AG09309 (cell line): ENCODE measurements at regions not wholly inside any gene's neighbourhood (a gene's known extent, or its start where the extent isn't known, plus 50 kb on each side); places are given as distances from the start of the nearest gene placed in this dataset.
"Not testable (repeated sequence)": the region's sequence is repeated elsewhere in the genome, so short reads cannot be mapped to it uniquely, and the experiment has no call there.

Experiments used
- DNase-seq: peaks from one replicate; pipeline ENCODE4 v3.0.0-alpha.2; 2010; ENCODE audit warnings: low read depth
- H3K4me3 ChIP-seq: 2 replicates; pipeline ENCODE4 v1.5.1; 2011; ENCODE audit warnings: mild to moderate bottlenecking, low read depth, low read length, moderate library complexity; ENCODE audit not compliant: control insufficient read depth
- TF ChIP-seq, protein P1 (sequence below): IDR thresholded peaks from 2 replicates; pipeline ENCODE4 v1.5.1; 2011; ENCODE audit warnings: mild to moderate bottlenecking, low read depth, low read length, inconsistent platforms; ENCODE audit not compliant: insufficient read depth, control insufficient read depth; ENCODE audit errors: missing control alignments

DNA sequence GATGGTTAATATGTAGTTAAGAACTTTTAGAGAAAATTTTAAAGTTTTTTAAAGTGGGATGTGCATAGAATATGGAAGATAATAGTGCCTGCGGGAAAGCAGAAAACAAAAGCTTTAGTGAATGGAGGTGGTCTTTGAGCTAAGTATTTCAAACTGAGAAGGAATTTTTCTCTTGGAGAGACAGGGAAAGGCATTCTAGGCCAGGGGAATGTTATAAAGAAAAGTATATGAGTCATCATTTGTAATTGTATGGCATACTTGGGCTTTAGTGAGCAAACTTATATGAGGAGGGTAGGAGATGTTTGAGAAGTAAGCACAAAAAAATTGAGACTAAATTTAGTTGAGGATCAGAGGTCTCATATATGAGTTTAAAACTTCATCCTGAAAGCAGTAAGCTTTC, 467.0 kb downstream of the PPARGC1A start:
- DNase-seq = no peak

DNA sequence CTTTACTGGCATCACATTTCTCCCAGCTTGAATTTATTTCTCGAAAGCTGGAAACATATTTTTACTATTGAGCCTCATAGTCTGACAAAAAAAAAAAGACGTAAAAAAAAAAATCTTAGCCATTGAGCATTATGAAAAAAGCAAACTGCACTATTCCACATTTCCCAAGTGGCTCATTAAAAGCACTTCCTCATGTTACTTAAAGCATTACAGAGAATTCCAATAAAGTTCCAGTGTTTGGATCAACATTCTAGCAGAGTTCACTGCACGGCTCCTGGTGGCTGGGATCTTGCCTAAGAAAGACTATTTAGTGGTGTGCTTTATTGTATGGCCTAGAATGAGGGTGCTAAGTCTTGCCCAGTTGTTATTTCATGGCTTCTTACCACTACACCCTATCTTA, 476.2 kb downstream of the PPARGC1A start:
- H3K4me3 ChIP-seq = no peak overlapping the region
- TF ChIP-seq, protein P1, sequence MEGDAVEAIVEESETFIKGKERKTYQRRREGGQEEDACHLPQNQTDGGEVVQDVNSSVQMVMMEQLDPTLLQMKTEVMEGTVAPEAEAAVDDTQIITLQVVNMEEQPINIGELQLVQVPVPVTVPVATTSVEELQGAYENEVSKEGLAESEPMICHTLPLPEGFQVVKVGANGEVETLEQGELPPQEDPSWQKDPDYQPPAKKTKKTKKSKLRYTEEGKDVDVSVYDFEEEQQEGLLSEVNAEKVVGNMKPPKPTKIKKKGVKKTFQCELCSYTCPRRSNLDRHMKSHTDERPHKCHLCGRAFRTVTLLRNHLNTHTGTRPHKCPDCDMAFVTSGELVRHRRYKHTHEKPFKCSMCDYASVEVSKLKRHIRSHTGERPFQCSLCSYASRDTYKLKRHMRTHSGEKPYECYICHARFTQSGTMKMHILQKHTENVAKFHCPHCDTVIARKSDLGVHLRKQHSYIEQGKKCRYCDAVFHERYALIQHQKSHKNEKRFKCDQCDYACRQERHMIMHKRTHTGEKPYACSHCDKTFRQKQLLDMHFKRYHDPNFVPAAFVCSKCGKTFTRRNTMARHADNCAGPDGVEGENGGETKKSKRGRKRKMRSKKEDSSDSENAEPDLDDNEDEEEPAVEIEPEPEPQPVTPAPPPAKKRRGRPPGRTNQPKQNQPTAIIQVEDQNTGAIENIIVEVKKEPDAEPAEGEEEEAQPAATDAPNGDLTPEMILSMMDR = no peak
- no peak for DNase-seq

More for the DNA sequence above, 467.0 kb downstream of the PPARGC1A start:
- TF ChIP-seq, protein P1 = no peak
- no peak overlapping the region for H3K4me3 ChIP-seq

DNA sequence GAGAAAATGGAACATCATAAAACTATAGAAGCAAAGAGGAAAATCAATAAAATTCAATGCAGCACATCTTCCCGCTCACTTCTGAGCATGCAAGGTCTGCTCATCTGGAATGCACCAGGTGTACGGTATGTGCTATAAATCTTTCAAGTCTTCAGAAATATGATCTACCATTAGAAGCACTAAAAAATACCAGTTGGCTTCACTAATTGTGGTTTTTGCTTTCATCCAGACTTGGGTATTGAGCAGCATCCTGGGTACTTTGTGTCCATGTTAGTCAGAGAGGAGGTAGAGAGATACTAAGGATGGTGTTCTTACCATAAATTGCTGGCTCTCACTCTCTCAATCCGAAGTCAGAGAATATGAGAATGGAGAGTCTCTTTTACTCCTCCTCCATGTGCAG, 477.1 kb downstream of the PPARGC1A start:
- TF ChIP-seq, protein P1 = no peak
- no peak for DNase-seq
- no peak overlapping the region for H3K4me3 ChIP-seq

DNA sequence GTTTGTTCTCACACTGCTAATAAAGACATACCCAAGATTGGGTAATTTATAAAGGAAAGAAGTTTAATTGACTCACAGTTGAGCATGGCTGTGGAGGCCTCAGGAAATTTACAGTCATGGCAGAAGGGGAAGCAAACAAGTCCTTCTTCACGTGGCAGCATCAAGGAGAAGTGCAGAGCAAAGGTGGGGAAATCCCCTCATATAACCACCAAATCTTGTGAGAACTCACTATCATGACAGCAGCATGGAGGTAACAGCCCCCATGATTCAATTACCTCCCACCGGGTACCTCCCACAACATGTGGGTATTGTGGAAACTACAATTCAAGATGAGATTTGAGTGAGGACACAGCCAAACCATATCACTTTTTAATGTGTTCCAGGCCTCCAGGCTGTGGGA, 480.9 kb downstream of the PPARGC1A start:
- DNase-seq, H3K4me3 ChIP-seq: not testable (repeated sequence)

DNA sequence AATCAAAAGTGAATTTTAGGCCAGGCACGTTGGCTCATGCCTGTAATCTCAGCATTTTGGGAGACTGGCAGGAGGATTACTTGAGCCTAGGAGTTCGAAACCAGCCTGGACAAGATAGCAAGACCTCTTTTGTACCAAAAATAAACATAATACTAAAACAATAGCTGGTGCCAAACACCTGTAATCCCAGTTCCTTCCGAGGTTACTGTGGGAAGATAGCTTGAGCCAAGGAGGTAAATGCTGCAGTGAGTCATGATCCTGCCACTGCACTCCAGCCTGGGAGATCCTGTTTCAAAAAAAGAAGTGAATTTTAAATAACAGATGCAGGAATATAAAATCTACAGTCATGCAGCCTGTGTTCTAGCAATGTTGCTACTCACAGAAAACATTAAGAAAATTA, 488.3 kb downstream of the PPARGC1A start:
- DNase-seq = no peak
- TF ChIP-seq, protein P1 = no peak
- no peak overlapping the region for H3K4me3 ChIP-seq

DNA sequence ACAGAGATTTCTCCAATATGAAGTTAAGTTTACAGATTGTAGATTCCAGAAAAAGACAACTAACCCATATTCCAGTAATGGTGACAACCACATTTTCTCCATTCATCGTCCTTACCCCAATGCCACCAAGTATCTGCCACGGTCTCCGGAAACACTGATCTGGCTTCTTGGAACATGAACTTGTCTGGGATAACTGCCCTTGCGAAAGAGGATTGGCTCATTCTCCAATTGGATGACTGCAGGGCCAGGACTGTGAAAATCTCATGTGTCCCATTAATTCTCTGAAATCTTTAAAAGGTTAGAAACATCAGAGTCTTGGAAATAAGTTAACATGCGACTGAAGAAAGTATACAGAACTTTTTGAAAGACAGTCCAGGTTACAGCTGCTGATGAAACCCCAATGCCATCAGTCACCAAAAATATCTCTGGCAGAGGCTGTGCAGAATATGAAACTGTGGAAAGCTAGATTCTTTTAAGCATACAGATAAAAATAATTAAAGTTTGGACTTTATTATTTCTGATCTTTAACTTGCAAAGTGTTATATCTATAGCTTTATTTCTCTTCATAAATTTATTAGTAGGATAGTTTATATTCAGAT, 496.9 kb downstream of the PPARGC1A start:
- DNase-seq = no peak
- TF ChIP-seq, protein P1 = no peak
- no peak overlapping the region for H3K4me3 ChIP-seq

DNA sequence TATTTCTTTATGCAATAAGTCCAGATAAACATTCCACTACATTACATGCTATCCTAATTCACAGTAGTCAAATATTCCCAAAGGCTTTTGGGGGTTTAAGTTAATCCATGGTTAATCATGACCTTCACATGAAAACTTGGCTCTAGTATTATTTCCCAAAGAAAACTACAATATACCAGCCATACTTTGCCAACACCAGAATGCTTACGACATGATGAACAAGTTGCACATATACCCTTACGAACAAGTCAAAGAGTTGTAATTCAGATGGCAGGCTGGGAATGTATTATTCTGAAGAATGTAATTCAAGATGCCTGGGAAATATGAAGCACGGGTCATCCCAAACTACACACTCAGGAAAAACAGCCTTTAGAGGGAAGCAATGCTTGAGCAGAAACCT, 499.6 kb downstream of the PPARGC1A start:
- H3K4me3 ChIP-seq = no peak overlapping the region
- TF ChIP-seq, protein P1 = no peak
- no peak for DNase-seq
